Fibroblast of lung (primary cell): ENCODE measurements at regions not wholly inside any gene's neighbourhood (a gene's known extent, or its start where the extent isn't known, plus 50 kb on each side); places are given as distances from the start of the nearest gene placed in this dataset.

Experiments used
- DNase-seq, 2 donors: peaks; one replicate each; pipeline versions ENCODE4 v3.0.0 to v3.0.0-alpha.2; 2010; ENCODE audit warnings: low read depth in 2 of 2
- H2AFZ ChIP-seq: 2 replicates; pipeline ENCODE4 v1.5.1; 2012; ENCODE audit warnings: low read length, control low read depth, inconsistent platforms
- H3K27ac ChIP-seq: 2 replicates; pipeline ENCODE4 v1.5.1; 2011; ENCODE audit warnings: low read length, control low read depth; ENCODE audit not compliant: insufficient read depth
- H3K27me3 ChIP-seq: 2 replicates; pipeline ENCODE4 v1.5.1; 2011; ENCODE audit warnings: mild to moderate bottlenecking, low read length; ENCODE audit not compliant: control insufficient read depth, insufficient read depth
- H3K36me3 ChIP-seq: 2 replicates; pipeline ENCODE4 v1.5.1; 2011; ENCODE audit warnings: low read length; ENCODE audit not compliant: control insufficient read depth, insufficient read depth
- H3K4me1 ChIP-seq: 2 replicates; pipeline ENCODE4 v1.5.1; 2011; ENCODE audit warnings: low read length; ENCODE audit not compliant: control insufficient read depth, insufficient read depth; ENCODE audit errors: extremely low read depth
- H3K4me2 ChIP-seq: 2 replicates; pipeline ENCODE4 v1.5.1; 2011; ENCODE audit warnings: low read length, control low read depth; ENCODE audit not compliant: insufficient read depth; ENCODE audit errors: extremely low read depth
- H3K4me3 ChIP-seq, 4 experiments: fragments of 200-600 bp in 1 of 4; sonication (generic) in 1 of 4; replicated peaks in 1 of 4; 2 replicates each; pipeline ENCODE4 v1.5.1; 2011 to 2016; ENCODE audit warnings: low read length in 4 of 4, low read depth in 3 of 4, mild to moderate bottlenecking in 3 of 4, control low read depth in 2 of 4, inconsistent platforms in 1 of 4, mixed read lengths in 1 of 4; ENCODE audit not compliant: insufficient read depth in 1 of 4; ENCODE audit errors: control extremely low read depth in 1 of 4
- H3K79me2 ChIP-seq: 2 replicates; pipeline ENCODE4 v1.5.1; 2012; ENCODE audit warnings: mild to moderate bottlenecking, low read length, inconsistent platforms; ENCODE audit not compliant: control insufficient read depth, insufficient read depth
- H3K9ac ChIP-seq: 2 replicates; pipeline ENCODE4 v1.5.1; 2011; ENCODE audit warnings: mild to moderate bottlenecking, low read length, control low read depth; ENCODE audit not compliant: insufficient read depth
- H3K9me3 ChIP-seq: 2 replicates; pipeline ENCODE4 v1.5.1; 2012; ENCODE audit warnings: low read depth, low read length; ENCODE audit not compliant: control insufficient read depth, insufficient read depth
- H4K20me1 ChIP-seq: 2 replicates; pipeline ENCODE4 v1.5.1; 2011; ENCODE audit warnings: low read length; ENCODE audit not compliant: control insufficient read depth, insufficient read depth; ENCODE audit errors: extremely low read depth
- EZH2 ChIP-seq: IDR thresholded peaks from 2 replicates; pipeline ENCODE4 v1.5.1; 2012; ENCODE audit warnings: low read length, control low read depth, mild to moderate bottlenecking; ENCODE audit errors: missing control alignments
- TF ChIP-seq, protein P1 (sequence below), 2 donors: IDR thresholded peaks in 1 of 2; conservative IDR thresholded peaks in 1 of 2; 1 replicate in 1 of 2; 2 replicates in 1 of 2; pipeline ENCODE4 v1.5.1; 2011 to 2012; ENCODE audit warnings: low read length in 2 of 2, control low read depth in 1 of 2, inconsistent platforms in 1 of 2, low read depth in 1 of 2, mild to moderate bottlenecking in 1 of 2

GRCh38 chr10:131420867-131421266 lies 109.3 kb upstream of the TCERG1L start:
- Histone ChIP-seq H3K27me3 (no peaks in the 10 kb centered on the region), H3K79me2 (no peaks in the 10 kb centered on the region), H3K4me2 (no peak overlapping the region), H3K4me1 (no peaks in the 10 kb centered on the region), H3K4me3 (no peak overlapping the region), H4K20me1 (no peaks in the 10 kb centered on the region), H3K9me3 (no peaks in the 10 kb centered on the region), H3K36me3 (no peaks in the 10 kb centered on the region), H3K9ac (no peak overlapping the region), H3K27ac (no peak overlapping the region), H2AFZ (no peak overlapping the region)
- TF ChIP-seq, protein P1, sequence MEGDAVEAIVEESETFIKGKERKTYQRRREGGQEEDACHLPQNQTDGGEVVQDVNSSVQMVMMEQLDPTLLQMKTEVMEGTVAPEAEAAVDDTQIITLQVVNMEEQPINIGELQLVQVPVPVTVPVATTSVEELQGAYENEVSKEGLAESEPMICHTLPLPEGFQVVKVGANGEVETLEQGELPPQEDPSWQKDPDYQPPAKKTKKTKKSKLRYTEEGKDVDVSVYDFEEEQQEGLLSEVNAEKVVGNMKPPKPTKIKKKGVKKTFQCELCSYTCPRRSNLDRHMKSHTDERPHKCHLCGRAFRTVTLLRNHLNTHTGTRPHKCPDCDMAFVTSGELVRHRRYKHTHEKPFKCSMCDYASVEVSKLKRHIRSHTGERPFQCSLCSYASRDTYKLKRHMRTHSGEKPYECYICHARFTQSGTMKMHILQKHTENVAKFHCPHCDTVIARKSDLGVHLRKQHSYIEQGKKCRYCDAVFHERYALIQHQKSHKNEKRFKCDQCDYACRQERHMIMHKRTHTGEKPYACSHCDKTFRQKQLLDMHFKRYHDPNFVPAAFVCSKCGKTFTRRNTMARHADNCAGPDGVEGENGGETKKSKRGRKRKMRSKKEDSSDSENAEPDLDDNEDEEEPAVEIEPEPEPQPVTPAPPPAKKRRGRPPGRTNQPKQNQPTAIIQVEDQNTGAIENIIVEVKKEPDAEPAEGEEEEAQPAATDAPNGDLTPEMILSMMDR (conservative IDR thresholded peaks at IDR 0.05 in 1 of 2, IDR thresholded peaks at IDR 0.05 in 1 of 2; ENCODE audit: low read depth in 1 of 2, low read length in 2 of 2) = no peak
- TF ChIP-seq EZH2 = no peak
- no peak for DNase-seq

DNA sequence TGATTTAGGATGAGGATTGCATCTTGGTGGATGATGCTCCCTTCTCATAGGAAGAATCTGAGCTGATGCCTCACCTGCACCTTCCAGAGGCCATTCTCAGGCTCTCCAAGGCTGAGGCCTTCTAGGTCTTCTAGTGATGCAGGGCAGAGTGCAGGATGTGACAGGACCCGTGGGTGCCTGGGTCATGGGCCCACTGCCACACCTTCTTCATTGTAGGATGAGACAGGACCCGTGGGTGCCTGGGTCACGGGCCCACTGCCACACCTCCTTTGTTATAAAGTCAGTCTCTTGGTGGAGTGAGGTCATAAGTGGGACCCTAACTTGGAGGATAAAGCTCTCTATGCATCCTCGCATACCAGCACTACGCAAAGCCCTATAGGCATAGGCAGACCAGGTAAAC lies 109.9 kb upstream of the TCERG1L start:
- no peaks in the 10 kb centered on the region for H3K79me2 ChIP-seq
- no peak overlapping the region for H3K9ac ChIP-seq
- no peaks in the 10 kb centered on the region for H3K36me3 ChIP-seq
- H3K4me3 ChIP-seq = no peak overlapping the region
- H3K9me3 ChIP-seq = no peaks in the 10 kb centered on the region
- no peaks in the 10 kb centered on the region for H3K4me1 ChIP-seq
- H3K4me2 ChIP-seq = no peak overlapping the region
- H2AFZ ChIP-seq = no peak overlapping the region
- no peak overlapping the region for H3K27ac ChIP-seq
- TF ChIP-seq, protein P1 (conservative IDR thresholded peaks at IDR 0.05 in 1 of 2, IDR thresholded peaks at IDR 0.05 in 1 of 2; ENCODE audit: low read depth in 1 of 2, low read length in 2 of 2) = no peak
- no peak for TF ChIP-seq EZH2
- DNase-seq = no peak
- no peaks in the 10 kb centered on the region for H4K20me1 ChIP-seq
- no peaks in the 10 kb centered on the region for H3K27me3 ChIP-seq

DNA sequence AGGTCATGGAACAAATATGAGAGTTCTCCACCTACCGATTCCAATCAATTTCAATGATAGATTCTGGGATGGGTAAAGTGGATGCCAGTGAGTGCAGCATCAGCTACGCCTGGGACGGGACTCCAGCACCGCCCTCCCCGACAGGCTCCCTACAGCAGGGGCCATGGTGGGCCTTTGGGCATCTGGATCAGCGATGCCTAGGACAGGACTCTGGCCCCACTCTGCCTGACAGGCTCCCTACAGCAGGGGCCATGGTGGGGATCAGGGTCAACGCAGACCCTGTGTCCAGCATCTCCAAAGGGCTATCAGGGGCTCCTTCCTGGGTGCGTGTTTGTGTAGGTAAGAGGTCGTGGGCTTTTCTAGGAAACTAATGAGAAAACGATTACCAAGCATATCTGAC lies 111.2 kb upstream of the TCERG1L start:
- H3K9ac ChIP-seq = no peak overlapping the region
- no peaks in the 10 kb centered on the region for H3K36me3 ChIP-seq
- no peak for DNase-seq
- no peak overlapping the region for H3K4me2 ChIP-seq
- no peaks in the 10 kb centered on the region for H3K27me3 ChIP-seq
- H2AFZ ChIP-seq = no peak overlapping the region
- H4K20me1 ChIP-seq = no peaks in the 10 kb centered on the region
- no peaks in the 10 kb centered on the region for H3K4me1 ChIP-seq
- no peak for TF ChIP-seq EZH2
- TF ChIP-seq, protein P1 (conservative IDR thresholded peaks at IDR 0.05 in 1 of 2, IDR thresholded peaks at IDR 0.05 in 1 of 2; ENCODE audit: low read depth in 1 of 2, low read length in 2 of 2) = no peak
- H3K9me3 ChIP-seq = no peaks in the 10 kb centered on the region
- H3K4me3 ChIP-seq = no peak overlapping the region
- H3K27ac ChIP-seq = no peak overlapping the region
- no peaks in the 10 kb centered on the region for H3K79me2 ChIP-seq
